K562 (cell line): ENCODE measurements at regions not wholly inside any gene's neighbourhood (a gene's known extent, or its start where the extent isn't known, plus 50 kb on each side); places are given as distances from the start of the nearest gene placed in this dataset.
A peak's percentile ranks its signal among the peaks of the same experiment; 100 is the strongest.

Experiments
- ATAC-seq: fragments of 200-7000 bp; cut with Tn5 transposase; 3 replicates; pipeline ENCODE4 v1.9.1; 2020; ENCODE audit warnings: moderate library complexity
- BruUV-seq: library from RNA; stranded (reverse); fragments of 400-500 nt; replicated peaks from 2 replicates; lab custom pipeline; 2021; lab: Mats Ljungman, UMichigan
- CTCF ChIA-PET: fragments of 300-600 bp; formaldehyde crosslinking; extraction: SDS; loops from one replicate; lab custom pipeline; 2021; ENCODE audit warnings: low intra/inter-chr PET ratio; lab: Yijun Ruan, JAX
- POLR2A ChIA-PET: fragments of 300-600, 350-650 bp; sonication (Branson Sonifier 250); formaldehyde crosslinking; extraction: SDS; loops from one replicate; lab custom pipeline; 2021; ENCODE audit warnings: antibody characterized with exemption, inconsistent platforms; lab: Yijun Ruan, JAX
- DNase-seq, 4 experiments: peaks; one replicate each; pipeline versions ENCODE4 v3.0.0 to v3.0.0-alpha.2; 2011 to 2018; ENCODE audit warnings: low spot score in 3 of 4, mixed read lengths in 3 of 4; ENCODE audit errors: extremely low read depth in 1 of 4
- FAIRE-seq: peaks from 2 replicates; lab custom pipeline; 2011; peaks lifted over from hg19 to GRCh38; lab: Jason Lieb, UNC
- H2AFZ ChIP-seq: 2 replicates; pipeline ENCODE4 v1.6.0; 2011; ENCODE audit warnings: low read depth, low read length, control low read depth, inconsistent platforms
- H3K27ac ChIP-seq: fragments of 200-600 bp; 3 replicates; pipeline ENCODE4 v1.8.0; 2011; ENCODE audit warnings: low read depth, mild to moderate bottlenecking, control low read depth, inconsistent platforms, low read length, moderate library complexity, mixed read lengths; ENCODE audit errors: extremely low read depth
- H3K27me3 ChIP-seq, 2 experiments: fragments of 300-600 bp in 1 of 2; 2 replicates in 1 of 2; 3 replicates in 1 of 2; pipeline versions ENCODE4 v1.6.0 to v1.8.0; 2011; ENCODE audit warnings: inconsistent platforms in 2 of 2, low read length in 2 of 2, mild to moderate bottlenecking in 1 of 2, mixed read lengths in 1 of 2, moderate library complexity in 1 of 2; ENCODE audit not compliant: control insufficient read depth in 2 of 2, insufficient read depth in 2 of 2
- H3K36me3 ChIP-seq: fragments of 300-600 bp; 3 replicates; pipeline ENCODE4 v1.8.0; 2011; ENCODE audit warnings: mild to moderate bottlenecking, low read length, inconsistent platforms; ENCODE audit not compliant: control insufficient read depth, insufficient read depth
- H3K4me1 ChIP-seq, 2 experiments: fragments of 200-600 bp in 1 of 2; replicated peaks in 1 of 2; 2 replicates in 1 of 2; 3 replicates in 1 of 2; pipeline versions ENCODE4 v1.5.1 to v1.8.0; 2011; ENCODE audit warnings: inconsistent platforms in 2 of 2, low read length in 2 of 2, mild to moderate bottlenecking in 1 of 2, mixed read lengths in 1 of 2, moderate library complexity in 1 of 2; ENCODE audit not compliant: control insufficient read depth in 2 of 2, insufficient read depth in 2 of 2
- H3K4me2 ChIP-seq: 2 replicates; pipeline ENCODE4 v1.6.1; 2011; ENCODE audit warnings: low read length, control low read depth, inconsistent platforms, mixed read lengths; ENCODE audit not compliant: insufficient read depth
- H3K4me3 ChIP-seq: fragments of 200-600 bp; sonication (generic), shearing (Covaris generic); 2 replicates; pipeline ENCODE4 v1.5.1; 2016; ENCODE audit warnings: control low read depth, inconsistent platforms
- H3K79me2 ChIP-seq: fragments of 200-600 bp; 3 replicates; pipeline ENCODE4 v1.8.0; 2011; ENCODE audit warnings: low read length, inconsistent platforms; ENCODE audit not compliant: control insufficient read depth, insufficient read depth
- H3K9ac ChIP-seq, 2 experiments: 2 replicates each; pipeline versions ENCODE4 v1.6.0 to v1.6.1; 2011; ENCODE audit warnings: low read depth in 2 of 2, low read length in 2 of 2, control low read depth in 1 of 2, inconsistent platforms in 1 of 2, mild to moderate bottlenecking in 1 of 2, mixed read lengths in 1 of 2; ENCODE audit not compliant: insufficient read depth in 1 of 2
- H3K9me1 ChIP-seq: one replicate; pipeline ENCODE4 v1.6.0; 2011; ENCODE audit warnings: inconsistent platforms, mild to moderate bottlenecking, low read length, moderate library complexity; ENCODE audit not compliant: control insufficient read depth, insufficient read depth
- H3K9me3 ChIP-seq: replicated peaks from 2 replicates; pipeline ENCODE4 v1.5.1; 2011; ENCODE audit warnings: low read depth, low read length, inconsistent platforms; ENCODE audit not compliant: control insufficient read depth, insufficient read depth
- H4K20me1 ChIP-seq: replicated peaks from 2 replicates; pipeline ENCODE4 v1.6.1; 2011; ENCODE audit warnings: low read length, inconsistent platforms, mixed read lengths; ENCODE audit not compliant: control insufficient read depth, insufficient read depth
- ESRRA ChIP-seq: fragments of 450-650 bp; IDR thresholded peaks from 2 replicates; pipeline ENCODE4 v1.6.1; 2014; ENCODE audit warnings: low read depth, mild to moderate bottlenecking, moderate library complexity, borderline replicate concordance
- HDGF ChIP-seq: fragments of 450-650 bp; IDR thresholded peaks from 2 replicates; pipeline ENCODE4 v1.6.1; 2016
- L3MBTL2 ChIP-seq: fragments of 450-650 bp; IDR thresholded peaks from 2 replicates; pipeline ENCODE4 v1.6.1; 2016; ENCODE audit warnings: mild to moderate bottlenecking, moderate library complexity
- SRF ChIP-seq, 2 experiments: fragments of 250-450, 450-650 bp in 1 of 2; sonication (Bioruptor Pico) in 1 of 2; sonication (generic) in 1 of 2; formaldehyde crosslinking; IDR thresholded peaks; 2 replicates each; pipeline versions ENCODE4 v1.5.0 to v1.5.1; 2020 to 2022; ENCODE audit warnings: mild to moderate bottlenecking in 1 of 2, missing genetic modification reagents in 1 of 2
- WGBS: fragments of 100-300 bp; shearing (Covaris generic); methylation state at CpG from one replicate; pipeline ENCODE4 v1.1.6; 2016; ENCODE audit warnings: low coverage, mixed read lengths; ENCODE audit not compliant: insufficient coverage; ENCODE audit errors: missing lambda C conversion rate; 5-methylcytosine and 5-hydroxymethylcytosine counted together
- in situ Hi-C: fragments of 300-500 bp; cut with MboI; formaldehyde crosslinking; loops from 4 replicates; pipeline ENCODE4 v1.15.0; 2018; ENCODE audit warnings: inconsistent platforms, mixed read lengths
- intact Hi-C: fragments of 100-400 bp; cut with micrococcal nuclease; formaldehyde crosslinking; loops from 2 replicates; pipeline ENCODE4 v1.14.2; 2022
- TF ChIP-seq, protein P1 (sequence below): fragments of 250-450 bp; sonication (Bioruptor Pico); IDR thresholded peaks from 2 replicates; pipeline ENCODE4 v1.5.0; 2020; ENCODE audit warnings: mild to moderate bottlenecking, borderline replicate concordance
- TF ChIP-seq, protein P2 (sequence below): fragments of 450-650 bp; IDR thresholded peaks from 2 replicates; pipeline ENCODE4 v1.6.1; 2016; ENCODE audit warnings: mild to moderate bottlenecking, moderate library complexity

DNA sequence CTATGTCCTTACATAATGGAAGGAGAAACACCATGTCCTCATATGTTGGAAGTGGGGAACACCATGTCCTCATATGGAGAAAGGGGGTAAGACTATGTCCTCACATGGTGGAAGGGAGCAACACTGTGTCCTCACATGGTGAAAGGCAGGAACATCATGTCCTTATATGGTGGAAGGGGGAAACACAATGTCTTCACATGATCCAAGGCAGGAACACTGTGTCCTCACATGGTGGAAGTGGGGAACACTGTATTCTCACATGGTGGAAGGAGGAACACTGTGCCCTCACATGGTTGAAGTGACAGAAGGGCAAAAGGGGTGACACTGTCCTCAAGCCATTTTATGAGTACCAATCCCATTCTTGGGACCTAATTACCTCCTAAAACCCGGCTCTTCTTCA lies 146.3 kb upstream of the ETV3 start:
- WGBS, result 0% methylated on average over 1 of the region's 1 CpG
- Histone ChIP-seq H3K27ac (no peak overlapping the region), H4K20me1 (no peaks in the 10 kb centered on the region), H3K9me1 (no peaks in the 10 kb centered on the region), H3K27me3 (peaks cover 0 to 10% of the 10 kb centered on the region in 2 experiments; a peak in 3 of 5 replicates), H3K4me3 (no peak overlapping the region), H3K4me2 (no peak overlapping the region), H3K4me1 (peaks cover 0 to 19% of the 10 kb centered on the region in 2 experiments; a peak in 3 of 5 replicates), H3K9ac (no peak overlapping the region), H2AFZ (no peak overlapping the region), H3K79me2 (no peaks in the 10 kb centered on the region), H3K36me3 (no peaks in the 10 kb centered on the region; the same call in 2 of the 3 replicates), H3K9me3 (no peaks in the 10 kb centered on the region)
- intact Hi-C loops, result no loop called here
- in situ Hi-C loops, result no loop called here
- no TSS peak for BruUV-seq
- no peak for ATAC-seq
- no peak for FAIRE-seq
- POLR2A ChIA-PET, result no interaction called here
- CTCF ChIA-PET, result no interaction called here
- DNase-seq, result no peak
- TF ChIP-seq, protein P1, sequence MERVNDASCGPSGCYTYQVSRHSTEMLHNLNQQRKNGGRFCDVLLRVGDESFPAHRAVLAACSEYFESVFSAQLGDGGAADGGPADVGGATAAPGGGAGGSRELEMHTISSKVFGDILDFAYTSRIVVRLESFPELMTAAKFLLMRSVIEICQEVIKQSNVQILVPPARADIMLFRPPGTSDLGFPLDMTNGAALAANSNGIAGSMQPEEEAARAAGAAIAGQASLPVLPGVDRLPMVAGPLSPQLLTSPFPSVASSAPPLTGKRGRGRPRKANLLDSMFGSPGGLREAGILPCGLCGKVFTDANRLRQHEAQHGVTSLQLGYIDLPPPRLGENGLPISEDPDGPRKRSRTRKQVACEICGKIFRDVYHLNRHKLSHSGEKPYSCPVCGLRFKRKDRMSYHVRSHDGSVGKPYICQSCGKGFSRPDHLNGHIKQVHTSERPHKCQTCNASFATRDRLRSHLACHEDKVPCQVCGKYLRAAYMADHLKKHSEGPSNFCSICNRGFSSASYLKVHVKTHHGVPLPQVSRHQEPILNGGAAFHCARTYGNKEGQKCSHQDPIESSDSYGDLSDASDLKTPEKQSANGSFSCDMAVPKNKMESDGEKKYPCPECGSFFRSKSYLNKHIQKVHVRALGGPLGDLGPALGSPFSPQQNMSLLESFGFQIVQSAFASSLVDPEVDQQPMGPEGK (CRISPR knock-in tag), result no peak
- TF ChIP-seq L3MBTL2 (0 out of 2 replicates have a peak, but pooled peaks have one; percentile 55), HDGF (no peak), ESRRA (no peak), SRF (CRISPR knock-in tag; IDR thresholded peaks at IDR 0.05) (peak in 1 of 2 experiments; percentile 69; a peak in 1 of 4 replicates)
- TF ChIP-seq, protein P2, sequence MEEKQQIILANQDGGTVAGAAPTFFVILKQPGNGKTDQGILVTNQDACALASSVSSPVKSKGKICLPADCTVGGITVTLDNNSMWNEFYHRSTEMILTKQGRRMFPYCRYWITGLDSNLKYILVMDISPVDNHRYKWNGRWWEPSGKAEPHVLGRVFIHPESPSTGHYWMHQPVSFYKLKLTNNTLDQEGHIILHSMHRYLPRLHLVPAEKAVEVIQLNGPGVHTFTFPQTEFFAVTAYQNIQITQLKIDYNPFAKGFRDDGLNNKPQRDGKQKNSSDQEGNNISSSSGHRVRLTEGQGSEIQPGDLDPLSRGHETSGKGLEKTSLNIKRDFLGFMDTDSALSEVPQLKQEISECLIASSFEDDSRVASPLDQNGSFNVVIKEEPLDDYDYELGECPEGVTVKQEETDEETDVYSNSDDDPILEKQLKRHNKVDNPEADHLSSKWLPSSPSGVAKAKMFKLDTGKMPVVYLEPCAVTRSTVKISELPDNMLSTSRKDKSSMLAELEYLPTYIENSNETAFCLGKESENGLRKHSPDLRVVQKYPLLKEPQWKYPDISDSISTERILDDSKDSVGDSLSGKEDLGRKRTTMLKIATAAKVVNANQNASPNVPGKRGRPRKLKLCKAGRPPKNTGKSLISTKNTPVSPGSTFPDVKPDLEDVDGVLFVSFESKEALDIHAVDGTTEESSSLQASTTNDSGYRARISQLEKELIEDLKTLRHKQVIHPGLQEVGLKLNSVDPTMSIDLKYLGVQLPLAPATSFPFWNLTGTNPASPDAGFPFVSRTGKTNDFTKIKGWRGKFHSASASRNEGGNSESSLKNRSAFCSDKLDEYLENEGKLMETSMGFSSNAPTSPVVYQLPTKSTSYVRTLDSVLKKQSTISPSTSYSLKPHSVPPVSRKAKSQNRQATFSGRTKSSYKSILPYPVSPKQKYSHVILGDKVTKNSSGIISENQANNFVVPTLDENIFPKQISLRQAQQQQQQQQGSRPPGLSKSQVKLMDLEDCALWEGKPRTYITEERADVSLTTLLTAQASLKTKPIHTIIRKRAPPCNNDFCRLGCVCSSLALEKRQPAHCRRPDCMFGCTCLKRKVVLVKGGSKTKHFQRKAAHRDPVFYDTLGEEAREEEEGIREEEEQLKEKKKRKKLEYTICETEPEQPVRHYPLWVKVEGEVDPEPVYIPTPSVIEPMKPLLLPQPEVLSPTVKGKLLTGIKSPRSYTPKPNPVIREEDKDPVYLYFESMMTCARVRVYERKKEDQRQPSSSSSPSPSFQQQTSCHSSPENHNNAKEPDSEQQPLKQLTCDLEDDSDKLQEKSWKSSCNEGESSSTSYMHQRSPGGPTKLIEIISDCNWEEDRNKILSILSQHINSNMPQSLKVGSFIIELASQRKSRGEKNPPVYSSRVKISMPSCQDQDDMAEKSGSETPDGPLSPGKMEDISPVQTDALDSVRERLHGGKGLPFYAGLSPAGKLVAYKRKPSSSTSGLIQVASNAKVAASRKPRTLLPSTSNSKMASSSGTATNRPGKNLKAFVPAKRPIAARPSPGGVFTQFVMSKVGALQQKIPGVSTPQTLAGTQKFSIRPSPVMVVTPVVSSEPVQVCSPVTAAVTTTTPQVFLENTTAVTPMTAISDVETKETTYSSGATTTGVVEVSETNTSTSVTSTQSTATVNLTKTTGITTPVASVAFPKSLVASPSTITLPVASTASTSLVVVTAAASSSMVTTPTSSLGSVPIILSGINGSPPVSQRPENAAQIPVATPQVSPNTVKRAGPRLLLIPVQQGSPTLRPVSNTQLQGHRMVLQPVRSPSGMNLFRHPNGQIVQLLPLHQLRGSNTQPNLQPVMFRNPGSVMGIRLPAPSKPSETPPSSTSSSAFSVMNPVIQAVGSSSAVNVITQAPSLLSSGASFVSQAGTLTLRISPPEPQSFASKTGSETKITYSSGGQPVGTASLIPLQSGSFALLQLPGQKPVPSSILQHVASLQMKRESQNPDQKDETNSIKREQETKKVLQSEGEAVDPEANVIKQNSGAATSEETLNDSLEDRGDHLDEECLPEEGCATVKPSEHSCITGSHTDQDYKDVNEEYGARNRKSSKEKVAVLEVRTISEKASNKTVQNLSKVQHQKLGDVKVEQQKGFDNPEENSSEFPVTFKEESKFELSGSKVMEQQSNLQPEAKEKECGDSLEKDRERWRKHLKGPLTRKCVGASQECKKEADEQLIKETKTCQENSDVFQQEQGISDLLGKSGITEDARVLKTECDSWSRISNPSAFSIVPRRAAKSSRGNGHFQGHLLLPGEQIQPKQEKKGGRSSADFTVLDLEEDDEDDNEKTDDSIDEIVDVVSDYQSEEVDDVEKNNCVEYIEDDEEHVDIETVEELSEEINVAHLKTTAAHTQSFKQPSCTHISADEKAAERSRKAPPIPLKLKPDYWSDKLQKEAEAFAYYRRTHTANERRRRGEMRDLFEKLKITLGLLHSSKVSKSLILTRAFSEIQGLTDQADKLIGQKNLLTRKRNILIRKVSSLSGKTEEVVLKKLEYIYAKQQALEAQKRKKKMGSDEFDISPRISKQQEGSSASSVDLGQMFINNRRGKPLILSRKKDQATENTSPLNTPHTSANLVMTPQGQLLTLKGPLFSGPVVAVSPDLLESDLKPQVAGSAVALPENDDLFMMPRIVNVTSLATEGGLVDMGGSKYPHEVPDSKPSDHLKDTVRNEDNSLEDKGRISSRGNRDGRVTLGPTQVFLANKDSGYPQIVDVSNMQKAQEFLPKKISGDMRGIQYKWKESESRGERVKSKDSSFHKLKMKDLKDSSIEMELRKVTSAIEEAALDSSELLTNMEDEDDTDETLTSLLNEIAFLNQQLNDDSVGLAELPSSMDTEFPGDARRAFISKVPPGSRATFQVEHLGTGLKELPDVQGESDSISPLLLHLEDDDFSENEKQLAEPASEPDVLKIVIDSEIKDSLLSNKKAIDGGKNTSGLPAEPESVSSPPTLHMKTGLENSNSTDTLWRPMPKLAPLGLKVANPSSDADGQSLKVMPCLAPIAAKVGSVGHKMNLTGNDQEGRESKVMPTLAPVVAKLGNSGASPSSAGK, result 0 out of 2 replicates have a peak, but pooled peaks have one; percentile 26
